ENCODE measurements at regions not wholly inside any gene's neighbourhood (a gene's known extent, or its start where the extent isn't known, plus 50 kb on each side); places are given as distances from the start of the nearest gene placed in this dataset.

DNA sequence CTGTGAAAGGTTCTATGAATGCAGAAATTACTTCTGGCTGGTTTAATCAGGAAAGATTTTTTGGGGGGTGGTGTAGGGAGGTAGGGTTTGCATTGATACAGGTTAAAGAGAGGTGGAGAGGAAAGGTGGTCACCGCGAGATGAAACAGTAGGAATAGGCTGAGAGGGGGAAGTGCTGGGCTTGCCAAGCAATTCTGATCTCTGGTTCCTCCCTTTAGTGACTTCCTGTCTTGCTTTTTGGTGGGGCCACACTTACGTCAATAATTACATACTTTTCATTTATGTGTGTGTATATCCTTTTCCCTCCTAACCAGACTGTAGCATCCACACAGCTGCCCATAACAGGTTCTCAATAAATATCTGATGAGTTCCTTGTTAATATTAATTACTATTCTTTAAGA is 120.0 kb downstream of the CTNND1 start:
- TF ChIP-seq, protein P1, sequence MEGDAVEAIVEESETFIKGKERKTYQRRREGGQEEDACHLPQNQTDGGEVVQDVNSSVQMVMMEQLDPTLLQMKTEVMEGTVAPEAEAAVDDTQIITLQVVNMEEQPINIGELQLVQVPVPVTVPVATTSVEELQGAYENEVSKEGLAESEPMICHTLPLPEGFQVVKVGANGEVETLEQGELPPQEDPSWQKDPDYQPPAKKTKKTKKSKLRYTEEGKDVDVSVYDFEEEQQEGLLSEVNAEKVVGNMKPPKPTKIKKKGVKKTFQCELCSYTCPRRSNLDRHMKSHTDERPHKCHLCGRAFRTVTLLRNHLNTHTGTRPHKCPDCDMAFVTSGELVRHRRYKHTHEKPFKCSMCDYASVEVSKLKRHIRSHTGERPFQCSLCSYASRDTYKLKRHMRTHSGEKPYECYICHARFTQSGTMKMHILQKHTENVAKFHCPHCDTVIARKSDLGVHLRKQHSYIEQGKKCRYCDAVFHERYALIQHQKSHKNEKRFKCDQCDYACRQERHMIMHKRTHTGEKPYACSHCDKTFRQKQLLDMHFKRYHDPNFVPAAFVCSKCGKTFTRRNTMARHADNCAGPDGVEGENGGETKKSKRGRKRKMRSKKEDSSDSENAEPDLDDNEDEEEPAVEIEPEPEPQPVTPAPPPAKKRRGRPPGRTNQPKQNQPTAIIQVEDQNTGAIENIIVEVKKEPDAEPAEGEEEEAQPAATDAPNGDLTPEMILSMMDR (conservative IDR thresholded peaks at IDR 0.05; ENCODE audit: low read length) = no peak
- no peak for TF ChIP-seq EZH2phosphoT487 (IDR thresholded peaks at IDR 0.05; ENCODE audit: borderline replicate concordance, low read depth, low read length)

All from OCI-LY7 (cell line).